Body of pancreas (tissue), 4 donors: ENCODE measurements at regions not wholly inside any gene's neighbourhood (a gene's known extent, or its start where the extent isn't known, plus 50 kb on each side); places are given as distances from the start of the nearest gene placed in this dataset.

Experiments used
- ATAC-seq: fragments of 150-250 bp; one replicate; pipeline ENCODE4 v1.9.1; 2016
- DNase-seq, 4 donors: peaks; one replicate each; pipeline ENCODE4 v3.0.0-alpha.2; 2019
- H3K27ac ChIP-seq, 4 donors: fragments of 200-600 bp; sonication (generic); 1 replicate in 3 of 4; 2 replicates in 1 of 4; pipeline versions ENCODE4 v1.5.1 to v1.6.1; 2016 to 2019; ENCODE audit warnings: mild to moderate bottlenecking in 1 of 4, mixed read lengths in 1 of 4, moderate library complexity in 1 of 4
- H3K27me3 ChIP-seq, 2 donors: fragments of 200-600 bp; sonication (generic); one replicate each; pipeline ENCODE4 v1.6.0; 2016; ENCODE audit warnings: mild to moderate bottlenecking in 1 of 2
- H3K36me3 ChIP-seq, 2 donors: fragments of 200-600 bp; sonication (generic); replicated peaks in 1 of 2; 2 replicates each; pipeline ENCODE4 v1.5.1; 2016; ENCODE audit warnings: low read depth in 2 of 2; ENCODE audit not compliant: insufficient read depth in 1 of 2
- H3K4me1 ChIP-seq: fragments of 200-600 bp; sonication (generic); one replicate; pipeline ENCODE4 v1.6.0; 2016
- H3K4me3 ChIP-seq, 2 donors: fragments of 200-600 bp; sonication (generic); 1 replicate in 1 of 2; 2 replicates in 1 of 2; pipeline ENCODE4 v1.5.1; 2016 to 2019
- H3K9me3 ChIP-seq, 3 donors: fragments of 200-600 bp; sonication (generic); 1 replicate in 2 of 3; 2 replicates in 1 of 3; pipeline ENCODE4 v1.5.1; 2016
- POLR2A ChIP-seq, 3 donors: fragments of 450-650 bp; IDR thresholded peaks; one replicate each; pipeline ENCODE4 v1.6.1; 2016; ENCODE audit warnings: antibody characterized with exemption in 3 of 3, mild to moderate bottlenecking in 2 of 3
- WGBS, 2 donors: methylation state at CpG; one replicate each; pipeline ENCODE4 v1.1.5; 2017; 5-methylcytosine and 5-hydroxymethylcytosine counted together
- intact Hi-C: fragments of 100-400 bp; cut with DNase I; formaldehyde crosslinking; loops from one replicate; pipeline ENCODE4 v1.15.1; 2023
- TF ChIP-seq, protein P1 (sequence below), 7 experiments: fragments of 450-650 bp in 4 of 7; fragments of 200-600 bp in 3 of 7; sonication (generic) in 3 of 7; IDR thresholded peaks; one replicate each; pipeline ENCODE4 v1.5.1; 2016 to 2019; ENCODE audit warnings: antibody characterized with exemption in 7 of 7

DNA sequence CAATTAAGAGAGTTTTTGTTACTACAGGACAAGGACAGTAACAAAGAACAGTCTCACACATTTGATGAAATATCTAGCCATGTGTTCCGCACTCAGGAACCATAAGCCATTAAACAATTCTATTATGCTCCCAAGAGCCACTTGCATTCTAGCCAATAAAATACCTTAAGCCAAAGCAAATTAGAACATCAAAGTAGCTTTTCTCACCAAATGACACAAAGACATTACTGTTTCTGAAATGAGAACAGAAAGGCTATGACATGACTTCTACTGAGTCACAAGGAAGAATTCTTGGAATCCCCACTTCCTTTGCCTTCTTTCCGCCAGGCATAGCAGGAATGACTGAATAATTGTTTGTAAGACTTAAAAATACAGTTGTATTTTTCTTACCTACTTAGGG, 445.8 kb downstream of the ATP23 start:
- Histone ChIP-seq H3K4me1 (no peaks in the 10 kb centered on the region), H3K27ac (no peak overlapping the region), H3K36me3 (no peaks in the 10 kb centered on the region), H3K4me3 (no peak overlapping the region), H3K27me3 (no peaks in the 10 kb centered on the region), H3K9me3 (no peaks in the 10 kb centered on the region)
- intact Hi-C loops, result no loop called here
- TF ChIP-seq POLR2A (IDR thresholded peaks at IDR 0.05), result no peak
- TF ChIP-seq, protein P1, sequence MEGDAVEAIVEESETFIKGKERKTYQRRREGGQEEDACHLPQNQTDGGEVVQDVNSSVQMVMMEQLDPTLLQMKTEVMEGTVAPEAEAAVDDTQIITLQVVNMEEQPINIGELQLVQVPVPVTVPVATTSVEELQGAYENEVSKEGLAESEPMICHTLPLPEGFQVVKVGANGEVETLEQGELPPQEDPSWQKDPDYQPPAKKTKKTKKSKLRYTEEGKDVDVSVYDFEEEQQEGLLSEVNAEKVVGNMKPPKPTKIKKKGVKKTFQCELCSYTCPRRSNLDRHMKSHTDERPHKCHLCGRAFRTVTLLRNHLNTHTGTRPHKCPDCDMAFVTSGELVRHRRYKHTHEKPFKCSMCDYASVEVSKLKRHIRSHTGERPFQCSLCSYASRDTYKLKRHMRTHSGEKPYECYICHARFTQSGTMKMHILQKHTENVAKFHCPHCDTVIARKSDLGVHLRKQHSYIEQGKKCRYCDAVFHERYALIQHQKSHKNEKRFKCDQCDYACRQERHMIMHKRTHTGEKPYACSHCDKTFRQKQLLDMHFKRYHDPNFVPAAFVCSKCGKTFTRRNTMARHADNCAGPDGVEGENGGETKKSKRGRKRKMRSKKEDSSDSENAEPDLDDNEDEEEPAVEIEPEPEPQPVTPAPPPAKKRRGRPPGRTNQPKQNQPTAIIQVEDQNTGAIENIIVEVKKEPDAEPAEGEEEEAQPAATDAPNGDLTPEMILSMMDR (IDR thresholded peaks at IDR 0.05), result no peak
- ATAC-seq, result no peak
- WGBS, 2 donors, result 70 to 95% methylated on average over 2 of the region's 2 CpGs
- no peak for DNase-seq

DNA sequence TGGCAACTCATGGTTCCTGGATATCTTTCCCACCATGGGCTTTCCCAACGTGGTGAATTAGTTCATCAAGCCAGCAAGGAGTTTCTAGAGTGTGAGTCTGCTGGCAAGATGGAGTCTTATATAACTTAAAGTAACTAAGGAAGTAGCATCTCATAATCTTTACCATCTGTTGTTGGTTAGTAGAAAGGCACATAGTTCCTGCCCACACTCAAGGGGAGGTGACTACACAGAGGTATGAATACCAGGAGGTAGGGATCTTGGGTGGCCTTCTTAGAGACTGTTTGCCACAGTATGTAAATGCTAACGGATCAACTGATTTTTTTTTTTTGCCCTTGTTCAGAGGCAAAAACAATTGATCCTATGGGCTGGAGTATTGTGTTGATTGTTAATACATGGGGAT, 446.9 kb downstream of the ATP23 start:
- intact Hi-C loops, result no loop called here
- Histone ChIP-seq H3K27ac (no peak overlapping the region), H3K36me3 (no peaks in the 10 kb centered on the region), H3K9me3 (no peaks in the 10 kb centered on the region), H3K4me3 (no peak overlapping the region), H3K27me3 (no peaks in the 10 kb centered on the region), H3K4me1 (no peaks in the 10 kb centered on the region)
- DNase-seq, result no peak
- TF ChIP-seq, protein P1 (IDR thresholded peaks at IDR 0.05), result no peak
- TF ChIP-seq POLR2A (IDR thresholded peaks at IDR 0.05), result no peak
- no peak for ATAC-seq
- WGBS, 2 donors, result 75 to 76% methylated on average over 2 of the region's 2 CpGs

DNA sequence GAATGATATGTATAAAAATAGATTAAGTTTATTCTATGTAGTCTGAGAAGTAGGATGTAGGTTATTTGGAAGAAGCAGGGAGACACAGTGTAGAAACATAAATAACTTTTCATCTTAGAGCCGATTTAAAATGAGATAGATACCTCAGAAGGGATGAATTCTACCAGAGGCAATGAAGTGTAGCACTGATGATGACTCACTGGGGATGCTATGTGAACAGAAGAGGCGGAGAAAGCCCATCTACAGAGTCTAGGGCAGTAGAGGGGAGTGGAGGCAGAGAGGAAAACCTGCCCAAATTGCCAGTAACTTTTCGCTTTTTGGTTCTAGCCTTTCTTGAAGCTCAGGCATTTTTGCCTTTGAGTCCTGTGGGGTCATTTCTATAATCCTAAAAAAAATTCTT, 451.8 kb downstream of the ATP23 start:
- 72 to 80% methylated on average over 3 of the region's 3 CpGs for WGBS, 2 donors
- H3K4me1 ChIP-seq, result no peaks in the 10 kb centered on the region
- DNase-seq (no peak), ATAC-seq (no peak)
- no peaks in the 10 kb centered on the region for H3K36me3 ChIP-seq
- no peak overlapping the region for H3K4me3 ChIP-seq
- intact Hi-C loops, result no loop called here
- no peak overlapping the region for H3K27ac ChIP-seq
- no peak for TF ChIP-seq POLR2A (IDR thresholded peaks at IDR 0.05)
- TF ChIP-seq, protein P1 (IDR thresholded peaks at IDR 0.05), result no peak
- no peaks in the 10 kb centered on the region for H3K9me3 ChIP-seq
- no peaks in the 10 kb centered on the region for H3K27me3 ChIP-seq

DNA sequence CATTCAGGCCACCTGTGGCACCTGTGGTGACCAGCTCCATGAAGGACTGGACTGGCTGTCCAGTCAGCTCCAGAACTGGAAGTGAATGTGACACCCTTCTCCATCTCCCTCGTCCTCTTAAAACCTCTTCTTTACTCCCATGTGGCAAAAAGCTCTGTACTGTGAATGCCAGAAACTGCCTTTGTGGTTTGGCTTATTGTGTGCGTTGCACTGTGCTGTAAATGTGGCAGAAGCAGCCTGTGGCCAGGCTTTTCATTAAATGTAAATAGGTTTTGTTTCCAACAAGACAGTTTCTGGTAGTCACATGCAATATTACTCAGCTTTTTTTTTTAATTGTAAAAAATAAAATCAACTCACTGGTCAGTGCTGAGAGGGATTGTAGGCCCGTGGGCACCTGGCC, 453.7 kb downstream of the ATP23 start:
- no peaks in the 10 kb centered on the region for H3K27me3 ChIP-seq
- no peaks in the 10 kb centered on the region for H3K36me3 ChIP-seq
- no peaks in the 10 kb centered on the region for H3K9me3 ChIP-seq
- DNase-seq (no peak), ATAC-seq (no peak)
- no peaks in the 10 kb centered on the region for H3K4me1 ChIP-seq
- intact Hi-C loops, result no loop called here
- 61 to 64% methylated on average over 3 of the region's 3 CpGs for WGBS, 2 donors
- no peak overlapping the region for H3K4me3 ChIP-seq
- no peak overlapping the region for H3K27ac ChIP-seq
- TF ChIP-seq, protein P1 (IDR thresholded peaks at IDR 0.05), result no peak
- no peak for TF ChIP-seq POLR2A (IDR thresholded peaks at IDR 0.05)

DNA sequence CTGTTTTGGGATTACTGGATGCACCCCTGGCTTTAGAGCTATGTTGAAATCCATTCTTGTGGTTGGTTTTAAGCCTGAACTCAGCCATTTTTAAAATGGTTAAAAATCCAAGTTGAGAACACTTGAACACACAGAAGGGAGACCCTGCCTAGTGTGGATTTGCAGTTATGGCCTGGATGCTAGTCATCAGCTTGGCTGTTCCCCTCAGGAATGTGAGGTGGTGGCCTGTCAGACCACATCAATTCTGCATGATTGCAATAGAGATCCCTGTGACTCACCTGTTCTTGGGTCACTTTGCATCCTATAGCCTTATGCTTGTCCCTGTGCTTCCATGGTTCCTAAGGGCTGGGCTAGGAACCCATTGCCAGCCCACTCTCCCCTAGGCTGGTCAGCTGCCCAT, 454.1 kb downstream of the ATP23 start:
- intact Hi-C loops, result no loop called here
- H3K4me1 ChIP-seq, result no peaks in the 10 kb centered on the region
- no peaks in the 10 kb centered on the region for H3K36me3 ChIP-seq
- TF ChIP-seq, protein P1 (IDR thresholded peaks at IDR 0.05), result no peak
- no peak for TF ChIP-seq POLR2A (IDR thresholded peaks at IDR 0.05)
- H3K27ac ChIP-seq, result no peak overlapping the region
- no peaks in the 10 kb centered on the region for H3K27me3 ChIP-seq
- H3K4me3 ChIP-seq, result no peak overlapping the region
- DNase-seq (no peak), ATAC-seq (no peak)
- no peaks in the 10 kb centered on the region for H3K9me3 ChIP-seq
